H9 (cell line): ENCODE measurements at regions not wholly inside any gene's neighbourhood (a gene's known extent, or its start where the extent isn't known, plus 50 kb on each side); places are given as distances from the start of the nearest gene placed in this dataset.

Experiments used
- DNase-seq: peaks from one replicate; pipeline ENCODE4 v3.0.0-alpha.2; 2017
- H2AFZ ChIP-seq: one replicate; pipeline ENCODE4 v1.6.1; 2013; ENCODE audit warnings: mild to moderate bottlenecking, low read length, control low read depth, moderate library complexity
- H2AK5ac ChIP-seq: 2 replicates; pipeline ENCODE4 v1.6.1; 2013; ENCODE audit warnings: low read length, control low read depth, mixed read lengths; ENCODE audit not compliant: insufficient read length
- H2BK120ac ChIP-seq: one replicate; pipeline ENCODE4 v1.6.1; 2013; ENCODE audit warnings: low read depth, mild to moderate bottlenecking, low read length, control low read depth, inconsistent platforms; ENCODE audit not compliant: poor library complexity, severe bottlenecking
- H2BK12ac ChIP-seq: 2 replicates; pipeline ENCODE4 v1.6.1; 2013; ENCODE audit warnings: low read length, control low read depth, mixed read lengths, low read depth; ENCODE audit not compliant: insufficient read length
- H2BK15ac ChIP-seq: 2 replicates; pipeline ENCODE4 v1.6.1; 2013; ENCODE audit warnings: low read depth, low read length, control low read depth
- H2BK20ac ChIP-seq: one replicate; pipeline ENCODE4 v1.6.1; 2013; ENCODE audit warnings: low read depth, mild to moderate bottlenecking, low read length, control low read depth, inconsistent platforms; ENCODE audit not compliant: poor library complexity, severe bottlenecking
- H2BK5ac ChIP-seq: 2 replicates; pipeline ENCODE4 v1.6.1; 2013; ENCODE audit warnings: low read length, control low read depth, mixed read lengths; ENCODE audit not compliant: insufficient read length
- H3K14ac ChIP-seq: 2 replicates; pipeline ENCODE4 v1.6.1; 2013; ENCODE audit warnings: low read length, control low read depth; ENCODE audit not compliant: insufficient read depth
- H3K18ac ChIP-seq: 2 replicates; pipeline ENCODE4 v1.6.1; 2013; ENCODE audit warnings: low read depth, mild to moderate bottlenecking, mixed read lengths, low read length, control low read depth; ENCODE audit not compliant: insufficient read length
- H3K23ac ChIP-seq: 2 replicates; pipeline ENCODE4 v1.6.1; 2013; ENCODE audit warnings: low read length, control low read depth, mixed read lengths, low read depth; ENCODE audit not compliant: insufficient read length
- H3K23me2 ChIP-seq: 2 replicates; pipeline ENCODE4 v1.6.1; 2013; ENCODE audit warnings: low read depth, mild to moderate bottlenecking, mixed read lengths, low read length, control low read depth; ENCODE audit not compliant: insufficient read length, poor library complexity, severe bottlenecking
- H3K27ac ChIP-seq: 2 replicates; pipeline ENCODE4 v1.5.1; 2013; ENCODE audit warnings: low read length, control low read depth, mixed read lengths, low read depth; ENCODE audit not compliant: insufficient read length
- H3K27me3 ChIP-seq: 2 replicates; pipeline ENCODE4 v1.6.1; 2013; ENCODE audit warnings: low read length, control low read depth, inconsistent platforms; ENCODE audit not compliant: insufficient read depth
- H3K4ac ChIP-seq: 2 replicates; pipeline ENCODE4 v1.6.1; 2013; ENCODE audit warnings: low read depth, mild to moderate bottlenecking, control low read depth, inconsistent platforms, low read length, moderate library complexity
- H3K4me1 ChIP-seq: 2 replicates; pipeline ENCODE4 v1.6.1; 2013; ENCODE audit warnings: low read length, control low read depth, inconsistent platforms; ENCODE audit not compliant: insufficient read depth
- H3K4me2 ChIP-seq: 2 replicates; pipeline ENCODE4 v1.6.1; 2013; ENCODE audit warnings: low read length, control low read depth, mixed read lengths; ENCODE audit not compliant: insufficient read length, insufficient read depth
- H3K56ac ChIP-seq: 2 replicates; pipeline ENCODE4 v1.6.1; 2013; ENCODE audit warnings: low read depth, mild to moderate bottlenecking, mixed read lengths, low read length, control low read depth; ENCODE audit not compliant: insufficient read length
- H3K79me1 ChIP-seq: 2 replicates; pipeline ENCODE4 v1.6.1; 2013; ENCODE audit warnings: low read depth, mild to moderate bottlenecking, moderate library complexity, low read length, control low read depth, inconsistent platforms; ENCODE audit not compliant: insufficient read depth, poor library complexity, severe bottlenecking
- H3K79me2 ChIP-seq: 2 replicates; pipeline ENCODE4 v1.6.1; 2013; ENCODE audit warnings: low read length, control low read depth, inconsistent platforms; ENCODE audit not compliant: insufficient read depth
- H3K9ac ChIP-seq: 2 replicates; pipeline ENCODE4 v1.6.1; 2013; ENCODE audit warnings: low read length, control low read depth, mixed read lengths; ENCODE audit not compliant: insufficient read length; ENCODE audit errors: extremely low read depth
- H3K9me3 ChIP-seq: one replicate; pipeline ENCODE4 v1.6.1; 2013; ENCODE audit warnings: low read depth, low read length, inconsistent platforms; ENCODE audit not compliant: control insufficient read depth
- H3T11ph ChIP-seq: one replicate; pipeline ENCODE4 v1.6.1; 2013; ENCODE audit warnings: mild to moderate bottlenecking, low read length, control low read depth, inconsistent platforms
- H4K20me1 ChIP-seq: one replicate; pipeline ENCODE4 v1.6.1; 2013; ENCODE audit not compliant: control insufficient read depth, insufficient read length, insufficient read depth
- H4K5ac ChIP-seq: 2 replicates; pipeline ENCODE4 v1.6.1; 2013; ENCODE audit warnings: low read depth, mild to moderate bottlenecking, mixed read lengths, low read length, control low read depth; ENCODE audit not compliant: insufficient read length
- H4K8ac ChIP-seq: replicated peaks from 2 replicates; pipeline ENCODE4 v1.6.1; 2013; ENCODE audit warnings: low read length, control low read depth, mixed read lengths, low read depth; ENCODE audit not compliant: insufficient read length
- H4K91ac ChIP-seq: 2 replicates; pipeline ENCODE4 v1.6.1; 2013; ENCODE audit warnings: low read depth, mild to moderate bottlenecking, moderate library complexity, mixed read lengths, low read length, control low read depth; ENCODE audit not compliant: insufficient read length
- H3K27ac Mint-ChIP-seq, 3 experiments: 2 replicates in 2 of 3; 3 replicates in 1 of 3; pipeline ENCODE4 v1.8.0; 2020 to 2021; ENCODE audit warnings: mixed read lengths in 3 of 3, mild to moderate bottlenecking in 1 of 3, moderate library complexity in 1 of 3
- H3K27me3 Mint-ChIP-seq: 2 replicates; pipeline ENCODE4 v1.8.0; 2021; ENCODE audit warnings: low read depth, mild to moderate bottlenecking, moderate library complexity, mixed read lengths
- H3K36me3 Mint-ChIP-seq, 3 experiments: 2 replicates in 2 of 3; 3 replicates in 1 of 3; pipeline ENCODE4 v1.8.0; 2020 to 2021; ENCODE audit warnings: low read depth in 3 of 3, mixed read lengths in 3 of 3; ENCODE audit not compliant: insufficient read depth in 1 of 3
- H3K4me1 Mint-ChIP-seq, 2 experiments: 2 replicates each; pipeline ENCODE4 v1.8.0; 2020; ENCODE audit warnings: mixed read lengths in 2 of 2
- H3K4me3 Mint-ChIP-seq, 2 experiments: 2 replicates in 1 of 2; 3 replicates in 1 of 2; pipeline ENCODE4 v1.8.0; 2020 to 2021; ENCODE audit warnings: mild to moderate bottlenecking in 2 of 2, mixed read lengths in 2 of 2, moderate library complexity in 1 of 2
- H3K9me3 Mint-ChIP-seq, 2 experiments: 2 replicates in 1 of 2; 3 replicates in 1 of 2; pipeline ENCODE4 v1.8.0; 2020; ENCODE audit warnings: mild to moderate bottlenecking in 2 of 2, mixed read lengths in 2 of 2, moderate library complexity in 1 of 2
- WGBS: extraction: QIAGEN DNeasy Blood & Tissue Kit; methylation state at CpG from one replicate; pipeline ENCODE4 v1.1.7; 2013; ENCODE audit warnings: missing lambda C conversion rate, low lambda C conversion rate, mixed read lengths; ENCODE audit not compliant: insufficient read length; ENCODE audit errors: extremely low coverage; 5-methylcytosine and 5-hydroxymethylcytosine counted together
- TF ChIP-seq, protein P1 (sequence below): fragments of 200-600 bp; sonication (generic); conservative IDR thresholded peaks from 3 replicates; pipeline ENCODE4 v1.8.0; 2021; ENCODE audit warnings: antibody characterized with exemption, mild to moderate bottlenecking

- no peaks in the 10 kb centered on the region for H3K9me3 Mint-ChIP-seq
- H3K27ac Mint-ChIP-seq: no peak overlapping the region
- no peak overlapping the region for H3K27ac ChIP-seq
Measured at GRCh38 chr2:163210430-163210918, 371.9 kb upstream of the KCNH7 start.

More at GRCh38 chr2:163210430-163210918, 371.9 kb upstream of the KCNH7 start:
- no peaks in the 10 kb centered on the region for H3K36me3 Mint-ChIP-seq
- no peaks in the 10 kb centered on the region for H3K27me3 ChIP-seq
- H3K4me2 ChIP-seq: no peak overlapping the region
- no peak overlapping the region for H2AK5ac ChIP-seq
- H2BK15ac ChIP-seq: no peak overlapping the region
- no peaks in the 10 kb centered on the region for H3K79me2 ChIP-seq
- no peak overlapping the region for H3K14ac ChIP-seq
- no peak overlapping the region for H2BK5ac ChIP-seq
- no peaks in the 10 kb centered on the region for H3K79me1 ChIP-seq
- TF ChIP-seq, protein P1, sequence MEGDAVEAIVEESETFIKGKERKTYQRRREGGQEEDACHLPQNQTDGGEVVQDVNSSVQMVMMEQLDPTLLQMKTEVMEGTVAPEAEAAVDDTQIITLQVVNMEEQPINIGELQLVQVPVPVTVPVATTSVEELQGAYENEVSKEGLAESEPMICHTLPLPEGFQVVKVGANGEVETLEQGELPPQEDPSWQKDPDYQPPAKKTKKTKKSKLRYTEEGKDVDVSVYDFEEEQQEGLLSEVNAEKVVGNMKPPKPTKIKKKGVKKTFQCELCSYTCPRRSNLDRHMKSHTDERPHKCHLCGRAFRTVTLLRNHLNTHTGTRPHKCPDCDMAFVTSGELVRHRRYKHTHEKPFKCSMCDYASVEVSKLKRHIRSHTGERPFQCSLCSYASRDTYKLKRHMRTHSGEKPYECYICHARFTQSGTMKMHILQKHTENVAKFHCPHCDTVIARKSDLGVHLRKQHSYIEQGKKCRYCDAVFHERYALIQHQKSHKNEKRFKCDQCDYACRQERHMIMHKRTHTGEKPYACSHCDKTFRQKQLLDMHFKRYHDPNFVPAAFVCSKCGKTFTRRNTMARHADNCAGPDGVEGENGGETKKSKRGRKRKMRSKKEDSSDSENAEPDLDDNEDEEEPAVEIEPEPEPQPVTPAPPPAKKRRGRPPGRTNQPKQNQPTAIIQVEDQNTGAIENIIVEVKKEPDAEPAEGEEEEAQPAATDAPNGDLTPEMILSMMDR: no peak
- no peak overlapping the region for H2AFZ ChIP-seq
- no peaks in the 10 kb centered on the region for H3K27me3 Mint-ChIP-seq
- H2BK20ac ChIP-seq: no peak overlapping the region
- no peak overlapping the region for H3K9ac ChIP-seq
- H4K91ac ChIP-seq: no peak overlapping the region
- H4K20me1 ChIP-seq: no peaks in the 10 kb centered on the region
- peaks cover 7 to 8% of the 10 kb centered on the region in 2 experiments for H3K4me1 Mint-ChIP-seq
- H2BK120ac ChIP-seq: no peak overlapping the region
- H3K4ac ChIP-seq: no peak overlapping the region
- no peak overlapping the region for H3K56ac ChIP-seq
- no peak overlapping the region for H3K4me3 Mint-ChIP-seq
- no CpG with 5 or more reads among the region's 1 CpG for WGBS
- H4K5ac ChIP-seq: no peak overlapping the region
- H4K8ac ChIP-seq: no peak overlapping the region
- H3K4me1 ChIP-seq: no peaks in the 10 kb centered on the region
- no peak overlapping the region for H2BK12ac ChIP-seq
- no peaks in the 10 kb centered on the region for H3K9me3 ChIP-seq
- no peaks in the 10 kb centered on the region for H3K23me2 ChIP-seq
- no peak overlapping the region for H3T11ph ChIP-seq
- no peak for DNase-seq
- no peak overlapping the region for H3K23ac ChIP-seq
- H3K18ac ChIP-seq: no peak overlapping the region
